ENCODE measurements at regions not wholly inside any gene's neighbourhood (a gene's known extent, or its start where the extent isn't known, plus 50 kb on each side); places are given as distances from the start of the nearest gene placed in this dataset.
"Not testable (repeated sequence)": the region's sequence is repeated elsewhere in the genome, so short reads cannot be mapped to it uniquely, and the experiment has no call there.

DNA sequence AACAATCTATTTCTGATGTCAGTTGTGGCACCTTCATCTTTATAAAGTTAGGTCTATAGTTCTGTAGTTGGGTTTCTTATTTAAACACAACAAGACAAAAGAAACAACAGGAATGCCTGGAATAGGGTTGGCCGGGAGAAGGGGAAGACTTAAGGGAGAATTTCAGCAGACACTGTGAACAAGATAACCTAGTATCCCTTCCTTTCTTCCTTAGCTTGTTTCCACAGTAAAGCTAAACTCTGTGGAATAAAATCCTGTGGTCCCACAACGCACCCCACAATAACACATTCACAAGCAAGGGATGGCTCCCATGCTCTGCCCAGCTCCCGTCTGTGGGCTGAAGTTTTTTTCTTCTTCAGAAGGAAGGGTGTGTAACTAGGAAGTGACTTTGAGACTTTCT lies 124.9 kb upstream of the SMARCA2 start:
- no peaks in the 10 kb centered on the region for H3K4me1 ChIP-seq (ENCODE audit: low read depth)
- H3K27me3 ChIP-seq, result no peaks in the 10 kb centered on the region
- DNase-seq (ENCODE audit: low read depth in 1 of 2, low spot score in 1 of 2), result no peak

GRCh38 chr9:1890816-1891215 lies 124.3 kb upstream of the SMARCA2 start:
- Histone ChIP-seq H3K27me3 (no peaks in the 10 kb centered on the region), H3K9me3 (ENCODE audit: low read depth) (no peaks in the 10 kb centered on the region), H3K4me1 (ENCODE audit: low read depth) (no peaks in the 10 kb centered on the region), H3K36me3 (no peaks in the 10 kb centered on the region), H3K4me3 (no peak overlapping the region), H3K27ac (no peak overlapping the region)
- TF ChIP-seq CTCF (IDR thresholded peaks at IDR 0.05; ENCODE audit: low read depth, low read length), result no peak
- DNase-seq (ENCODE audit: low read depth in 1 of 2, low spot score in 1 of 2), result peak in 1 of 2 donors; percentile 17

More for the DNA sequence above, 124.9 kb upstream of the SMARCA2 start:
- Histone ChIP-seq H3K27ac (no peak overlapping the region), H3K36me3 (no peaks in the 10 kb centered on the region), H3K4me3 (no peak overlapping the region), H3K9me3 (ENCODE audit: low read depth) (no peaks in the 10 kb centered on the region)
- TF ChIP-seq CTCF (IDR thresholded peaks at IDR 0.05; ENCODE audit: low read depth, low read length), result no peak

DNA sequence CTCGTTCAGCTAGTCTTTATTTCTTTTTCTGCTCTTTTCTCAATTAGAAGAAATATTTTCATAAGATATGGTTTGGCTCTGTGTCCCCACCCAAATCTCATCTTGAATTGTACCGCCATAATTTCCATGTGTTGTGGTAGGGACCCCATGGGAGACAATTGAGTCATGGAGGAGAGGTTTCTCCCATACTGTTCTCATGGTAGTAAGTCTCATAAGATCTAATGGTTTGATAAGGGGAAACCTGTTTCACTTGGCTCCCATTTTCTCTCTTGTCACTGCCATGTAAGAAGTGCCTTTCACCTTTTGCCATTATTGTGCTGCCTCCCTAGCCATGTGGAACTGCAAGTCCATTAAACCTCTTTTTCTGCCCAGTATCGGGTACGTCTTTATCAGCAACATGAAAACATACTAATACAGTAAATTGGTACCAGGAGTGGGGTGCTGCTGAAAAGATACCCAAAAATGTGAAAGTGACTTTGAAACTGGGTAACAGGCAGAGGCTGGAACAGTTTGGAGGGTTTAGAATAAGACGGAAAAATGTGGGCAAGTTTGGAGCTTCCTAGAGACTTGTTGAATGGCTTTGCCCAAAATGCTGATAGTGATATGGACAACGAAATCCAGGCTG lies 112.0 kb upstream of the SMARCA2 start:
- DNase-seq (ENCODE audit: low read depth in 1 of 2, low spot score in 1 of 2); H3K4me1 ChIP-seq (ENCODE audit: low read depth); H3K4me3 ChIP-seq; H3K36me3 ChIP-seq; H3K27me3 ChIP-seq; H3K9me3 ChIP-seq (ENCODE audit: low read depth); H3K27ac ChIP-seq: not testable (repeated sequence)

DNA sequence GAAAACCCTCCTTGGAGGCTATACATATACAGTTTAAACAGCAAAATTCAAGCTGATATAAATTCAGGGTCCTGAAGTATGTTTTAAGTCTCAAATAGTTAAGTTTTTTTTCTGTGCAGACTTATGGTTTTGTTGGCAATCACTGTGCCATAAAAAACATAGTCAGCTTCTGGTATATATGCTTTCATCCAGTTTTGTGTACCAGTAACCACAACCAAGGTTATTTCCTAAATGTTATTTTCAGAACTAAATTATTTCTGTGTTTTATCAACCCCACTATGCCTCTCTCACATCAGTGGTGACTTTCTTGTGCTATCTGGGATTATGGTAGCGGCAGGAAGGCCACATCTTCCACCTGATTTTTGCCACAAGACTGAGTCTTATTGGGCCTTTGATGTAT lies 107.7 kb upstream of the SMARCA2 start:
- no peaks in the 10 kb centered on the region for H3K27me3 ChIP-seq
- TF ChIP-seq CTCF (IDR thresholded peaks at IDR 0.05; ENCODE audit: low read depth, low read length), result no peak
- H3K36me3 ChIP-seq, result no peaks in the 10 kb centered on the region

GRCh38 chr9:1909322-1909721 lies 105.8 kb upstream of the SMARCA2 start:
- H3K9me3 ChIP-seq (ENCODE audit: low read depth), result no peaks in the 10 kb centered on the region
- no peak overlapping the region for H3K4me3 ChIP-seq
- TF ChIP-seq CTCF (IDR thresholded peaks at IDR 0.05; ENCODE audit: low read depth, low read length), result no peak
- no peak overlapping the region for H3K27ac ChIP-seq
- H3K27me3 ChIP-seq, result no peaks in the 10 kb centered on the region
- no peaks in the 10 kb centered on the region for H3K36me3 ChIP-seq
- no peak for DNase-seq (ENCODE audit: low read depth in 1 of 2, low spot score in 1 of 2)
- no peaks in the 10 kb centered on the region for H3K4me1 ChIP-seq (ENCODE audit: low read depth)

More for the DNA sequence above, 107.7 kb upstream of the SMARCA2 start:
- Histone ChIP-seq H3K27ac (no peak overlapping the region), H3K4me3 (no peak overlapping the region), H3K9me3 (ENCODE audit: low read depth) (no peaks in the 10 kb centered on the region), H3K4me1 (ENCODE audit: low read depth) (no peaks in the 10 kb centered on the region)
- DNase-seq (ENCODE audit: low read depth in 1 of 2, low spot score in 1 of 2), result no peak

DNA sequence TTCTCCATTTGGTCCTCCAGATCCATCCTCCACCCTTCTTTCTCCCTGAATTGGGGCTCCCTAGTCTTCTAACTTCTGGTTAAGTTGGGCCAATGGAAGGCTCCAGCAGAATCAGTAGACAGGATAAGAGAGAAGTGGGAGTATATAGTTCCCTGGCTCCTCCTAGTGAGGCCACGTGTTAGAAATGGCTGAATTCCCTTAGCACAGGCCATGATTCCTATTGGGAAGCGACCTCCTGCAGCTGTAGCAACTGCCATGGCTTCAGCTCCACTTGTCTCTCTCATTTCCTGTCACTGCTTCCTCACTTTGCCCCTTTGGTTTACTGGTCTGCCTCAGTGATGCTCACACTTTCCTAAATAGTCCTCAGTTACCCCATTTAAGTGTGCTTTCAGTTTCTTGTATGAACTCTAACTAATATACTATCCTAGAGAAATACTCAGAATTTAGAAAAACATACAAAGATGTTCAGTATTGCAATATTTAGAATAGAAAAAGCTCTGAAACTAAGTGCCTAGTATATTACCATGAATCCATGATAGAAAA lies 104.8 kb upstream of the SMARCA2 start:
- Histone ChIP-seq H3K9me3 (ENCODE audit: low read depth) (no peaks in the 10 kb centered on the region), H3K27me3 (no peaks in the 10 kb centered on the region), H3K36me3 (no peaks in the 10 kb centered on the region), H3K4me1 (ENCODE audit: low read depth) (no peaks in the 10 kb centered on the region), H3K27ac (no peak overlapping the region), H3K4me3 (no peak overlapping the region)
- TF ChIP-seq CTCF (IDR thresholded peaks at IDR 0.05; ENCODE audit: low read depth, low read length), result no peak
- no peak for DNase-seq (ENCODE audit: low read depth in 1 of 2, low spot score in 1 of 2)
